ENCODE measurements at regions not wholly inside any gene's neighbourhood (a gene's known extent, or its start where the extent isn't known, plus 50 kb on each side); places are given as distances from the start of the nearest gene placed in this dataset.

- H3K27me3 ChIP-seq (ENCODE audit: insufficient read depth, poor library complexity, severe bottlenecking), result no peaks in the 10 kb centered on the region
- no peak overlapping the region for H3K4me3 ChIP-seq (replicated peaks; ENCODE audit: insufficient read depth, low read length)
- no peak for TF ChIP-seq POLR2AphosphoS5 (IDR thresholded peaks at IDR 0.05; ENCODE audit: low read depth)
- TF ChIP-seq GABPA (IDR thresholded peaks at IDR 0.05; ENCODE audit: low read depth), result no peak
- no peak for TF ChIP-seq SPI1 (IDR thresholded peaks at IDR 0.05; ENCODE audit: borderline replicate concordance, low read depth)
- no peak for TF ChIP-seq CTCF (IDR thresholded peaks at IDR 0.05; ENCODE audit: insufficient read depth, low read length)
- TF ChIP-seq, protein P1, sequence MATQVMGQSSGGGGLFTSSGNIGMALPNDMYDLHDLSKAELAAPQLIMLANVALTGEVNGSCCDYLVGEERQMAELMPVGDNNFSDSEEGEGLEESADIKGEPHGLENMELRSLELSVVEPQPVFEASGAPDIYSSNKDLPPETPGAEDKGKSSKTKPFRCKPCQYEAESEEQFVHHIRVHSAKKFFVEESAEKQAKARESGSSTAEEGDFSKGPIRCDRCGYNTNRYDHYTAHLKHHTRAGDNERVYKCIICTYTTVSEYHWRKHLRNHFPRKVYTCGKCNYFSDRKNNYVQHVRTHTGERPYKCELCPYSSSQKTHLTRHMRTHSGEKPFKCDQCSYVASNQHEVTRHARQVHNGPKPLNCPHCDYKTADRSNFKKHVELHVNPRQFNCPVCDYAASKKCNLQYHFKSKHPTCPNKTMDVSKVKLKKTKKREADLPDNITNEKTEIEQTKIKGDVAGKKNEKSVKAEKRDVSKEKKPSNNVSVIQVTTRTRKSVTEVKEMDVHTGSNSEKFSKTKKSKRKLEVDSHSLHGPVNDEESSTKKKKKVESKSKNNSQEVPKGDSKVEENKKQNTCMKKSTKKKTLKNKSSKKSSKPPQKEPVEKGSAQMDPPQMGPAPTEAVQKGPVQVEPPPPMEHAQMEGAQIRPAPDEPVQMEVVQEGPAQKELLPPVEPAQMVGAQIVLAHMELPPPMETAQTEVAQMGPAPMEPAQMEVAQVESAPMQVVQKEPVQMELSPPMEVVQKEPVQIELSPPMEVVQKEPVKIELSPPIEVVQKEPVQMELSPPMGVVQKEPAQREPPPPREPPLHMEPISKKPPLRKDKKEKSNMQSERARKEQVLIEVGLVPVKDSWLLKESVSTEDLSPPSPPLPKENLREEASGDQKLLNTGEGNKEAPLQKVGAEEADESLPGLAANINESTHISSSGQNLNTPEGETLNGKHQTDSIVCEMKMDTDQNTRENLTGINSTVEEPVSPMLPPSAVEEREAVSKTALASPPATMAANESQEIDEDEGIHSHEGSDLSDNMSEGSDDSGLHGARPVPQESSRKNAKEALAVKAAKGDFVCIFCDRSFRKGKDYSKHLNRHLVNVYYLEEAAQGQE (IDR thresholded peaks at IDR 0.05; ENCODE audit: insufficient replicate concordance, low read depth), result no peak
- DNase-seq (ENCODE audit: low read depth in 1 of 2, low spot score in 1 of 2), result no peak
- no peak overlapping the region for H3K27ac ChIP-seq (replicated peaks)
These were observed 396.5 kb upstream of the MEF2C start for GRCh38 chr5:89279391-89280036.

GRCh38 chr5:89277816-89278215 is 394.8 kb upstream of the MEF2C start:
- TF ChIP-seq POLR2AphosphoS5 (IDR thresholded peaks at IDR 0.05; ENCODE audit: low read depth) (no peak), CTCF (IDR thresholded peaks at IDR 0.05; ENCODE audit: insufficient read depth, low read length) (no peak), SPI1 (IDR thresholded peaks at IDR 0.05; ENCODE audit: borderline replicate concordance, low read depth) (no peak), GABPA (IDR thresholded peaks at IDR 0.05; ENCODE audit: low read depth) (no peak)
- TF ChIP-seq, protein P1 (IDR thresholded peaks at IDR 0.05; ENCODE audit: insufficient replicate concordance, low read depth), result no peak
- Histone ChIP-seq H3K27ac (replicated peaks) (no peak overlapping the region), H3K4me3 (replicated peaks; ENCODE audit: insufficient read depth, low read length) (no peak overlapping the region), H3K27me3 (ENCODE audit: insufficient read depth, poor library complexity, severe bottlenecking) (no peaks in the 10 kb centered on the region)
- DNase-seq (ENCODE audit: low read depth in 1 of 2, low spot score in 1 of 2), result no peak

DNA sequence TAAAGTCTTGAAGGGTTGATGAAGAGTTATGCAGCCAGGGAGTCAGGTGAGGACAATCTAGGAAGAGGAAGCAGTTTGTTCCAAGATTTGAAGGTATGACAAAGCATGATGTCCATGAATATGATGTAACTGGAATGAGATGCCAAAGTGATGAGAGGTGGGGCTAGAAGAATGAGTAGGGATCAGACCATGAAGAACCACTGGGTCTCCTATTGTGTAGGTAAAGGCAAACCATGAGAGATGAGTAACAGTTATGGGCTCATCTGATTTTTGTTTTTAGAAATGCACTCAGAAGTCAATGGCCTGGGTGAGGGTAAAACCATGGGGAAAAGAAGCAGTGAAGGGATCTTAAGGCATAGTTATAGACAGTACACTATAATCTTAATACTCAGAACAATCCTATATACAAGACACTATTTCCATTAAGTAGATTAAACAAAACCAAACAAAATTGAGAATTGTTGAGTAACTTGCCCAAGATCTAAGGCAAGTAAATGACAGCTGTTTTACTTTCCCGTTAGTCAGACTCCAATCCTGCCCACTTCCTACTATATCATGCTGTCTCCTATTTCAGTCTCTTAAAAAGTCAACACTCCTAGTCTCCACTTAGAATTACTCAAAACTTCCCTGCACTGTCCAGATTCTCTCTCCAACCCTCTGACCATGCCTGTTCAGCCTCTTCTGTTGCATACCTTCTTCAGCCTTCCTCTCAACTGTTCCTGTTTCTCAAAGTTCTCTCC is 393.8 kb upstream of the MEF2C start:
- no peaks in the 10 kb centered on the region for H3K27me3 ChIP-seq (ENCODE audit: insufficient read depth, poor library complexity, severe bottlenecking)
- TF ChIP-seq CTCF (IDR thresholded peaks at IDR 0.05; ENCODE audit: insufficient read depth, low read length), result no peak
- no peak for TF ChIP-seq SPI1 (IDR thresholded peaks at IDR 0.05; ENCODE audit: borderline replicate concordance, low read depth)
- TF ChIP-seq GABPA (IDR thresholded peaks at IDR 0.05; ENCODE audit: low read depth), result no peak
- TF ChIP-seq POLR2AphosphoS5 (IDR thresholded peaks at IDR 0.05; ENCODE audit: low read depth), result no peak
- TF ChIP-seq, protein P1 (IDR thresholded peaks at IDR 0.05; ENCODE audit: insufficient replicate concordance, low read depth), result no peak
- no peak overlapping the region for H3K4me3 ChIP-seq (replicated peaks; ENCODE audit: insufficient read depth, low read length)
- DNase-seq (ENCODE audit: low read depth in 1 of 2, low spot score in 1 of 2), result no peak
- H3K27ac ChIP-seq (replicated peaks), result no peak overlapping the region
